ENCODE measurements at regions not wholly inside any gene's neighbourhood (a gene's known extent, or its start where the extent isn't known, plus 50 kb on each side); places are given as distances from the start of the nearest gene placed in this dataset.
A peak's percentile ranks its signal among the peaks of the same experiment; 100 is the strongest.

GRCh38 chr5:160508780-160509361, 87.2 kb downstream of the PTTG1 start:
- TF ChIP-seq GATA2 (IDR thresholded peaks at IDR 0.05; ENCODE audit: low read depth, low read length) (peak; percentile 72), GATA3 (IDR thresholded peaks at IDR 0.05; ENCODE audit: low read depth, low read length) (no peak)

Data from SH-SY5Y (cell line).